NCI-H2196 (cell line): ENCODE measurements at regions not wholly inside any gene's neighbourhood (a gene's known extent, or its start where the extent isn't known, plus 50 kb on each side); places are given as distances from the start of the nearest gene placed in this dataset.
"Not testable (repeated sequence)": the region's sequence is repeated elsewhere in the genome, so short reads cannot be mapped to it uniquely, and the experiment has no call there.

Experiments
- DNase-seq: peaks from one replicate; lab custom pipeline; 2025; ENCODE audit not compliant: unreplicated experiment; lab: John Stamatoyannopoulos, UW

- DNase-seq = no peak
These were observed 252.2 kb downstream of the ERMARD start for GRCh38 chr6:170003451-170004160.

GRCh38 chr6:170003027-170003426 lies 251.6 kb downstream of the ERMARD start:
- DNase-seq = no peak

GRCh38 chr6:170001782-170002181 lies 250.4 kb downstream of the ERMARD start:
- not testable (repeated sequence) for DNase-seq

DNA sequence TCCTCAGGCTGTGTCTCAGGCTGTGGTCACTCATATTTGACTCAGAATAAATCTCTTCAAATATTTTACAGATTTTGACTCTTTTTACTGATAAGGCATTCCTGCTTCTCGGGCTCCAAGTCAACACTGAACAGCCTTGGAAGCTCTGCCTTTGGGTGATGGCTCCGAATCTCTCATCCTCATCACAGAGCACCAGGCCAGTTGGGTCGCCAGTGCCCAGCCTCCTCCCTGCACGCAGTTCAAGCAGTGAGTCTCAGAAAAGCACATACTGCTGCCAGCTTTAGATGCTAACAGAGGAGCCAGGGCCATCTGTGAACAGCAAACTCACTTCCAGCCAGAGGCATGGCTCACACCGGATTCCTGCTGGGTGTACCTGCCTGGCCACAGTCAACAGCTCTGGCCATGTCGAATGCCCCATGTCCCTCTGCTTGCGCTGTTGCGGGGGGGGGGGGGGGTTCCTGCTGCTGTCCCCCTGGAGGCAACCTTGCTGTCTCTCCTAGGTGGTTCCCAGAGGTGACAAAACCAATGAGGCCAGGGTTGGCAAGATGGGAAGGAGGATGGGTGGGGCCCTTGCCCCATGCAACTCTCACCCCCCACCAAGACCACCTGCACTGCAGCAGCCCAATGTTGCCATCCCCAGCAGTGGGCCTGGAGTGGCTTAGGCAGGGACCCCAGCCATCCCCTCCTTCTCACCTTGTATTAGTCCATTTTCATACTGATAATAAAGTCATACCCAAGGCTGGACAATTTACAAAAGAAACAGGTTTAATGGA lies 248.8 kb downstream of the ERMARD start:
- DNase-seq = no peak

DNA sequence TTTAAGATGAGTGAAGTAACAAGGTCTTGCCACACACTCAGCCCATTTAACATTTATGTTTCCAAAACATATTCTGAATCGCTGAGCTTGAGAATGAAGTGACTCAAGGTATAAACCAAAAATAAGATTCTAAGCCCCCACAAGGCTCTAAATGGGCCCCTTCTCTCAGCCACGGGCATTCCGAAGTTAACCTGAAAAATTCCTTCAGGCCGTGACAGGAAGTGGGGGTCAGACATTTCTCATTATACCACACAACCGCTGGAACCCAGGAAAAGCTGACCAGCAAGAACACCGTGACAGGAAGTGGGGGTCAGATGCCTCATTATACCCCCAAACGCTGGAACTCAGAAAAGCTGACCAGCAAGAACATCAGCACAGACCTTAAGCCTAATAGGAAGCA lies 247.9 kb downstream of the ERMARD start:
- no peak for DNase-seq

- no peak for DNase-seq
These were observed 247.0 kb downstream of the ERMARD start for GRCh38 chr6:169998457-169998856.

GRCh38 chr6:169997930-169998218 lies 246.5 kb downstream of the ERMARD start:
- no peak for DNase-seq

- no peak for DNase-seq
These were observed 245.9 kb downstream of the ERMARD start for GRCh38 chr6:169997187-169997929.

DNA sequence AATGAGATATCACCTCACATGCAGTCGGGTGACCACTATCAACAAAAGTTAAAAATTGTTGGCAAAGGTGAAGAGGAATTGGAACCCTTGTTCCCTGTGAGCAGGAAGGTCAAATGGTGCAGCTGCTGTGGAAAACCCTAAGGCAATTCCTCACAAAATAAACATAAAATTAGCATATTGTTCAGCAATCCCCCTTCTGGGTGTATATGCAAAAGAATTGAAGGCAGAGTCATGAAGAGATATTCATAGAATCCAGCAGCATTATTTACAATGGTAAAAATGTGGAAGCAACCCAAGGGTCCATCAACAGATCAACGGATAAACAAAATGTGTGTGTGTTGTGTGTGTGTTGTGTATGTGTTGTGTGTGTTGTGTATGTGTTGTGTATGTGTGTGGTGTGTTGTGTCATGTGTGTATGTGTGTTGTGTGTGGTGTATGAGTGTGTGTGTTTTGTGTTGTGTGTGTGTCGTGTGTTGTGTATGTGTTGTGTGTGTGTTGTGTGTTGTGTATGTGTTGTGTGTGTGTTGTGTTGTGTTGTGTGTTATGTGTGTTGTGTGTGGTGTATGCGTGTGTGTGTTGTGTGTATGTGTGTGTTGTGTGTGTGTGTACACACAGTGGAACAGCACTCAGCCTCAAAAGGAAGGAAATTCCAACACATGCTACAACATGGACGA lies 245.1 kb downstream of the ERMARD start:
- DNase-seq = no peak

GRCh38 chr6:169994739-169995138 lies 243.3 kb downstream of the ERMARD start:
- no peak for DNase-seq

DNA sequence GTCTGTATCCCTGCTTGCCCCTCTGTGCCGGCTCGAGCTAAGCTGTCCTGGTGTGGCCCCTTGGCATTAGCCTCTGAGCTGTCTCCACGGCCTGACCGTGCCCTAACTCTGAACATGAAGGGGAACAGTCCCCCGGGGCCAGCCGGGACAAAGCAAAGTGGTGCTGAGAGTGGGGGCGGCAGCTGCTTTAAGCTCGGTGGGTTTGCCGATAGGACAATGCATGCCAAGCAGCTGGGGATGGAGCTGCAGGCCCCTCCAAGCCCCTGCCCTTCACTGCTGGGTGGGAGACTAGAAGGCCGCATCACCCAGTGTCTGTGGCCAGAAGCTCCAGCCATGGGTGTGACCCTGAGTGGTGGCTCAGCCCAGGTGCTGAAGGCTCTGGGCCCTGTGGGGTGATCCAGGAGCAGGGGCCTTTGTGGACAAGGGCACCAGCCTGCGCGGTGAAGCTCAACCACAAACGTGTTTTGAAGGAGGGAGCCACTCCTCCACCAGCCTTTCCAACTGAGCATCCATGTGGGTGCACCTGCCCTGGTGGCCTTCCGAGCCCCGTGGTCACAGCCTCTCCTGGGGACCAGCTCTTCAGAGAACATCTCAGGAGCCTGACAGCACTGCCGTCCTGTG lies 242.5 kb downstream of the ERMARD start:
- DNase-seq = no peak

DNA sequence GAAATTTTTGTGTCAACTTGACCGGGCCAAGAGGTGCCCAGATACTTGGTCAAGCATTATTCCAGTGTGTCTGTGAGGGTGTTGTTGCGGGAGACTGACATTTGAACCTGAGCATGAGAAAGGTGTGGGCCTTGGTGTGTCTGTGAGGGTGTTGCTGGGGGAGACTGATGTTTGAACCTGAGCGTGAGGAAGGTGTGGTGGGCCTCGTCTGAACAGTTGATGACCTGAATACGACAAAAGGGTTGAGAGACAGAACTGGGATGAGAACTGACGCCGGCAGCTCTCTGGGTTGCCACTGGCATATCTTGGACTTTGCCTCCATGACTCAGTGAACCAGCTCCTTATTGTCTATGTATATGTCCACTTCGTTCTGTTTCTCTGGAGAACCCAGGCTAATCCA lies 240.5 kb downstream of the ERMARD start:
- DNase-seq = no peak

GRCh38 chr6:169991031-169991390 lies 239.6 kb downstream of the ERMARD start:
- no peak for DNase-seq

DNA sequence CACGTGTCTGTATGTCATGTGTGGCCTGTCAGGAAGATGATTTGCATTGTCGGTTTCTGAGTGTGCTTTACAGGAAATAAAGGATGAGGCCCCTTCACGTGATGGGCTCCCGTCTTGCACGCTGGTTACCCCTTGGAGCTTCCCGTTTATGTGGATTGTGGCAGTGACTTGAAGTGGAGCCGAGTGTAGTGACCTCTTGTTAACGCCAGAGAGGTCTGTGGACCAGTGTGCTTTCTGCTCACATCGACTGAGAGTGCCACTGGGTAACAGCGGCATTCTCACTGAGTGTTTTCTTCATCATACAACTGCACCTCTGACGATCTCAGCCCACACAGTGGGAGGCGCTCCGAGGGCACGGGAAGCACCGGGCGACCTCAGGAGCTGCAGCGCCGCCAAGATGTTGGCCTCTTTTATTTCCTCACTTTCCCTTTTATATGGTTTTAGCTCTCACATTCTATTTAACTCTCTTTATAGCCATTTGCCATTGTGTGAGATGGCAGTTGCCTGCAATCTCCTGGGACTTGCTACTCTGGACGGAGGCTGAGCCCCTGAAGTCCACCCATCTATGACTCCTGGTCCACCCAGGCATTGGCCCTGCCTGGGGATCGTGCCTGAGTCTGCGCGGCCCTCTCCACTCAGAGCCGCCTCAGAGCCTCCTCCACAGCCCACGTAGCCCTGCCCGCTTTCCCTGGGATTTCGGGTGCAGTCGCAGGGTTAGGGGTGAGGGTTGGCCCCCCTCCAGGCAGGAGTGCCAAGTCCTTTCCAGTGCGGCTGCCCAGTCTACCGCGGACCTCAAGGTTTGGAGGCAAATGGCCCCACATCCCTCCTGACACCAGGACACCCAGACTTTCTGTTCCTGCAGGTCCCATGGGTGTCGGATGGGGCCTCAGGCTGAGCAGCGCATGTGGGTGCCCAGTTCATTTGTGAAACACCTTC lies 238.9 kb downstream of the ERMARD start:
- no peak for DNase-seq

- no peak for DNase-seq
These were observed 238.2 kb downstream of the ERMARD start for GRCh38 chr6:169989594-169989993.

- DNase-seq = no peak
These were observed 237.5 kb downstream of the ERMARD start for GRCh38 chr6:169988769-169989550.

GRCh38 chr6:169986848-169987498 lies 235.6 kb downstream of the ERMARD start:
- DNase-seq = no peak

DNA sequence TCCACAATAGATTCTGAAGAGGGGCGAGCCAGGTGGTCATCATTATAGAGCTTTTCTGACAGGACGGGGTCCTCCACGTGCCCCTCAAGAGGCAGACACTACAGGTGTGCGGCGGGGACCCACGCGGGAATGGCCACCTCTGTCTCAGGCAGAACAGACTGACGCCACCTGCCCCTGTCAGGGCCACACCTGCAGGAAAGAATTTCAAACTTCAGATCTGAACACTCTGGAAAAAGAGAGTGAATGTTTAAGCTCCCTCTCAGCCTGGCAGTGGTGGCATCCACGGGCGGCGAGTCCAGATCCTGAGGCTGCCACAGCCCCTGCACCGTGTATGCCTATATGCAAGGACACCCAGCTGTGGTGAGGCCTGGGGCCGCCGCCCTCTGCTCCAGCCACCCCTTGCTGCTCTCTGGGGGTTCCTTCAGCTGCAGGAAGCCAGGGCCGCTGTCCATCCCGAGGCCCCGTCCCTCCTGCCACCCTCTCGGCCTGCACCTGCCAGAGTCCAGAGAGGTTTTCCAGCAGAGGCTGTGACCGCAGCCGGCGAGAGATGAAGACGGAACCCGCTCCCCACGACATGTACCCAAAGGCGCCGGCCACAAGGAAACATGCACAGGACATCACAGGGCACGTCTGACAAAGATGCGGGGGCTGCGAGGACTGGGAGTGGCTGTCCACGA lies 234.9 kb downstream of the ERMARD start:
- DNase-seq = no peak
